B cell (primary cell): ENCODE measurements at regions not wholly inside any gene's neighbourhood (a gene's known extent, or its start where the extent isn't known, plus 50 kb on each side); places are given as distances from the start of the nearest gene placed in this dataset.

Source experiments
- ATAC-seq: fragments of 200-7000 bp; cut with Tn5 transposase; one replicate; pipeline ENCODE4 v1.10.0; 2021; ENCODE audit warnings: low read depth, mild to moderate bottlenecking, moderate number of reproducible peaks, moderate library complexity
- CTCF ChIA-PET: fragments of 350-600 bp; sonication (Branson Sonifier 250); formaldehyde crosslinking; loops from one replicate; lab custom pipeline; 2021; ENCODE audit warnings: antibody characterized with exemption, inconsistent platforms; lab: Charles Lee
- POLR2A ChIA-PET: fragments of 350-600 bp; sonication (Branson Sonifier 250); formaldehyde crosslinking; loops from one replicate; lab custom pipeline; 2021; ENCODE audit warnings: antibody characterized with exemption; lab: Charles Lee
- DNase-seq: peaks from one replicate; pipeline ENCODE4 v3.0.0; 2013
- H2AFZ ChIP-seq: 2 replicates; pipeline ENCODE4 v1.6.1; 2012; ENCODE audit warnings: mild to moderate bottlenecking, low read depth, low read length; ENCODE audit not compliant: insufficient read depth, poor library complexity, severe bottlenecking
- H3K27ac ChIP-seq, 2 donors: 1 replicate in 1 of 2; 2 replicates in 1 of 2; pipeline ENCODE4 v1.5.1; 2012 to 2013; ENCODE audit warnings: low read length in 2 of 2, mild to moderate bottlenecking in 2 of 2, moderate library complexity in 1 of 2
- H3K27me3 ChIP-seq, 4 experiments: fragments of 200-600 bp in 1 of 4; sonication (generic) in 1 of 4; replicated peaks in 1 of 4; 1 replicate in 2 of 4; 2 replicates in 2 of 4; pipeline versions ENCODE4 v1.6.1 to v1.7.0; 2013 to 2016; ENCODE audit warnings: low read length in 3 of 4, mild to moderate bottlenecking in 2 of 4, mixed read lengths in 1 of 4, moderate library complexity in 1 of 4; ENCODE audit not compliant: insufficient read depth in 4 of 4, control insufficient read depth in 3 of 4; ENCODE audit errors: control extremely low read depth in 1 of 4
- H3K36me3 ChIP-seq, 2 experiments: replicated peaks in 1 of 2; 1 replicate in 1 of 2; 2 replicates in 1 of 2; pipeline versions ENCODE4 v1.6.1 to v1.7.1; 2013; ENCODE audit warnings: low read length in 1 of 2; ENCODE audit not compliant: insufficient read depth in 2 of 2, control insufficient read depth in 1 of 2; ENCODE audit errors: control extremely low read depth in 1 of 2, extremely low read depth in 1 of 2
- H3K4me1 ChIP-seq, 2 donors: fragments of 200-600 bp in 1 of 2; sonication (generic) in 1 of 2; 1 replicate in 1 of 2; 2 replicates in 1 of 2; pipeline versions ENCODE4 v1.5.1 to v1.6.1; 2013 to 2017; ENCODE audit warnings: low read length in 2 of 2; ENCODE audit not compliant: control insufficient read depth in 2 of 2, insufficient read depth in 2 of 2
- H3K4me2 ChIP-seq: replicated peaks from 2 replicates; pipeline ENCODE3; 2012; ENCODE audit warnings: mild to moderate bottlenecking, low read depth, low read length; ENCODE audit not compliant: poor library complexity, severe bottlenecking
- H3K4me3 ChIP-seq, 5 experiments: fragments of 200-600 bp in 1 of 5; sonication (generic) in 1 of 5; 1 replicate in 3 of 5; 2 replicates in 2 of 5; pipeline versions ENCODE4 v1.5.1 to v1.7.0; 2011 to 2016; ENCODE audit warnings: low read length in 4 of 5, mild to moderate bottlenecking in 4 of 5, low read depth in 2 of 5, control low read depth in 1 of 5, moderate library complexity in 1 of 5; ENCODE audit not compliant: insufficient read depth in 1 of 5; ENCODE audit errors: control extremely low read depth in 1 of 5, extremely low read depth in 1 of 5
- H3K79me2 ChIP-seq: fragments of 200-600 bp; sonication (generic); one replicate; pipeline ENCODE4 v1.6.0; 2016; ENCODE audit warnings: low read length; ENCODE audit not compliant: control insufficient read depth, insufficient read depth
- H3K9ac ChIP-seq: fragments of 200-600 bp; sonication (generic); 2 replicates; pipeline ENCODE4 v1.6.1; 2017; ENCODE audit warnings: mild to moderate bottlenecking, low read length, moderate library complexity
- H3K9me3 ChIP-seq, 3 donors: one replicate each; pipeline versions ENCODE4 v1.6.1 to v1.7.1; 2013; ENCODE audit warnings: low read length in 2 of 3; ENCODE audit not compliant: control insufficient read depth in 2 of 3, insufficient read depth in 1 of 3; ENCODE audit errors: control extremely low read depth in 1 of 3
- H4K20me1 ChIP-seq: 2 replicates; pipeline ENCODE4 v1.6.0; 2012; ENCODE audit warnings: mild to moderate bottlenecking, low read length; ENCODE audit not compliant: insufficient read depth, control insufficient read depth, poor library complexity, severe bottlenecking
- H3K27ac Mint-ChIP-seq: one replicate; pipeline ENCODE4 v1.8.0; 2021; ENCODE audit warnings: mixed read lengths
- H3K27me3 Mint-ChIP-seq: one replicate; pipeline ENCODE4 v1.8.0; 2021; ENCODE audit warnings: mixed read lengths
- H3K4me1 Mint-ChIP-seq: one replicate; pipeline ENCODE4 v1.8.0; 2021; ENCODE audit warnings: mixed read lengths
- H3K4me3 Mint-ChIP-seq: one replicate; pipeline ENCODE4 v1.8.0; 2021; ENCODE audit warnings: mixed read lengths
- H3K9me3 Mint-ChIP-seq: one replicate; pipeline ENCODE4 v1.8.0; 2022; ENCODE audit warnings: mixed read lengths; ENCODE audit not compliant: insufficient read depth
- CTCF ChIP-seq: fragments of 200-600 bp; IDR thresholded peaks from one replicate; pipeline ENCODE4 v1.8.0; 2022; ENCODE audit warnings: antibody characterized with exemption, mild to moderate bottlenecking
- EZH2 ChIP-seq: IDR thresholded peaks from 2 replicates; pipeline ENCODE4 v1.6.1; 2012; ENCODE audit warnings: borderline replicate concordance, low read depth, mild to moderate bottlenecking, moderate library complexity, low read length; ENCODE audit not compliant: insufficient read depth, poor library complexity, severe bottlenecking
- WGBS: methylation state at CpG from one replicate; pipeline ENCODE4 v1.1.5; 2013; ENCODE audit warnings: missing lambda C conversion rate; ENCODE audit not compliant: insufficient coverage; 5-methylcytosine and 5-hydroxymethylcytosine counted together
- intact Hi-C: fragments of 100-400 bp; cut with micrococcal nuclease; formaldehyde crosslinking; loops from one replicate; pipeline ENCODE4 v1.10.0; 2022

GRCh38 chr18:76619621-76620315 lies 124.7 kb upstream of the ZNF516 start:
- H3K9ac ChIP-seq, result no peak overlapping the region
- POLR2A ChIA-PET, result no interaction called here
- no peaks in the 10 kb centered on the region for H3K36me3 ChIP-seq
- DNase-seq (no peak), ATAC-seq (no peak)
- Mint-ChIP-seq H3K4me1 (peaks cover 5% of the 10 kb centered on the region), H3K9me3 (no peaks in the 10 kb centered on the region), H3K27me3 (peaks cover 43% of the 10 kb centered on the region), H3K4me3 (no peak overlapping the region), H3K27ac (no peak overlapping the region)
- H3K27me3 ChIP-seq, result peaks cover 0 to 16% (median 3%) of the 10 kb centered on the region in 4 experiments
- no peak overlapping the region for H2AFZ ChIP-seq
- intact Hi-C loops, result no loop called here
- no peaks in the 10 kb centered on the region for H3K9me3 ChIP-seq
- peak overlapping the region; percentile 20 for H3K4me2 ChIP-seq
- H3K4me3 ChIP-seq, result no peak overlapping the region
- CTCF ChIA-PET, result interaction anchor here (6.9 kb wide), 1 partner anchor 221 kb away, joined by 78 read pairs; no protein-coding TSS in a partner anchor
- H3K79me2 ChIP-seq, result no peaks in the 10 kb centered on the region
- 56% methylated on average over 24 of the region's 27 CpGs for WGBS
- peaks cover 0 to 5% of the 10 kb centered on the region in 2 donors for H3K4me1 ChIP-seq
- H3K27ac ChIP-seq, result no peak overlapping the region
- TF ChIP-seq CTCF (no peak), EZH2 (no peak)
- H4K20me1 ChIP-seq, result no peaks in the 10 kb centered on the region

- DNase-seq (no peak), ATAC-seq (no peak)
- CTCF ChIA-PET, result interaction anchor here (6.9 kb wide), 1 partner anchor 220 kb away, joined by 78 read pairs; no protein-coding TSS in a partner anchor
- Histone ChIP-seq H3K9ac (no peak overlapping the region), H3K4me1 (peaks cover 0 to 5% of the 10 kb centered on the region in 2 donors), H3K9me3 (no peaks in the 10 kb centered on the region), H3K27ac (no peak overlapping the region), H4K20me1 (no peaks in the 10 kb centered on the region), H3K4me3 (no peak overlapping the region), H3K27me3 (peaks cover 0 to 16% (median 3%) of the 10 kb centered on the region in 4 experiments), H3K79me2 (no peaks in the 10 kb centered on the region), H3K4me2 (no peak overlapping the region), H3K36me3 (no peaks in the 10 kb centered on the region), H2AFZ (no peak overlapping the region)
- Mint-ChIP-seq H3K9me3 (no peaks in the 10 kb centered on the region), H3K27me3 (peaks cover 43% of the 10 kb centered on the region), H3K4me3 (no peak overlapping the region), H3K27ac (no peak overlapping the region), H3K4me1 (peaks cover 5% of the 10 kb centered on the region)
- intact Hi-C loops, result no loop called here
- TF ChIP-seq EZH2 (no peak), CTCF (no peak)
- 86% methylated on average over 11 of the region's 11 CpGs for WGBS
- POLR2A ChIA-PET, result no interaction called here
These were observed 124.2 kb upstream of the ZNF516 start for GRCh38 chr18:76619261-76619620.
